Liver (tissue), 8 donors: ENCODE measurements at regions not wholly inside any gene's neighbourhood (a gene's known extent, or its start where the extent isn't known, plus 50 kb on each side); places are given as distances from the start of the nearest gene placed in this dataset.

ENCODE experiments used
- DNase-seq: peaks from one replicate; pipeline ENCODE4 v3.0.0-alpha.2; 2017; ENCODE audit warnings: low spot score
- H3K27ac ChIP-seq, 2 donors: one replicate each; pipeline ENCODE4 v1.7.0; 2013; ENCODE audit warnings: inconsistent platforms in 2 of 2, low read length in 2 of 2, control low read depth in 1 of 2, low read depth in 1 of 2, mild to moderate bottlenecking in 1 of 2
- H3K27me3 ChIP-seq, 4 donors: one replicate each; pipeline versions ENCODE4 v1.6.1 to v1.7.0; 2013; ENCODE audit warnings: low read length in 3 of 4, inconsistent platforms in 1 of 4, mild to moderate bottlenecking in 1 of 4, moderate library complexity in 1 of 4; ENCODE audit not compliant: control insufficient read depth in 4 of 4, insufficient read depth in 4 of 4
- H3K36me3 ChIP-seq, 4 donors: one replicate each; pipeline versions ENCODE4 v1.6.1 to v1.7.0; 2013; ENCODE audit warnings: low read length in 3 of 4, mild to moderate bottlenecking in 3 of 4, low read depth in 1 of 4, moderate library complexity in 1 of 4; ENCODE audit not compliant: control insufficient read depth in 4 of 4, insufficient read depth in 3 of 4
- H3K4me1 ChIP-seq, 4 donors: one replicate each; pipeline versions ENCODE4 v1.6.1 to v1.7.0; 2013; ENCODE audit warnings: low read length in 3 of 4, mild to moderate bottlenecking in 3 of 4, moderate library complexity in 1 of 4; ENCODE audit not compliant: control insufficient read depth in 4 of 4, insufficient read depth in 4 of 4
- H3K4me3 ChIP-seq, 3 donors: one replicate each; pipeline versions ENCODE4 v1.6.1 to v1.7.0; 2013; ENCODE audit warnings: low read length in 3 of 3, control low read depth in 1 of 3, low read depth in 1 of 3, mild to moderate bottlenecking in 1 of 3
- H3K9ac ChIP-seq, 2 donors: one replicate each; pipeline ENCODE4 v1.7.0; 2013; ENCODE audit warnings: low read length in 2 of 2, mild to moderate bottlenecking in 2 of 2, moderate library complexity in 2 of 2, control low read depth in 1 of 2, low read depth in 1 of 2
- H3K9me3 ChIP-seq, 4 donors: one replicate each; pipeline versions ENCODE4 v1.6.1 to v1.7.0; 2013; ENCODE audit warnings: low read length in 3 of 4; ENCODE audit not compliant: control insufficient read depth in 4 of 4
- EGR1 ChIP-seq, 2 donors: IDR thresholded peaks; 2 replicates each; pipeline ENCODE4 v1.6.1; 2016 to 2018; ENCODE audit warnings: antibody characterized with exemption in 2 of 2, low read depth in 2 of 2
- FOXA1 ChIP-seq: IDR thresholded peaks from 2 replicates; pipeline ENCODE4 v1.6.1; 2016; ENCODE audit warnings: antibody characterized with exemption
- FOXA2 ChIP-seq: IDR thresholded peaks from 2 replicates; pipeline ENCODE4 v1.6.1; 2016; ENCODE audit warnings: antibody characterized with exemption
- GABPA ChIP-seq, 2 donors: IDR thresholded peaks in 1 of 2; conservative IDR thresholded peaks in 1 of 2; 2 replicates each; pipeline ENCODE4 v1.6.1; 2016; ENCODE audit warnings: antibody characterized with exemption in 2 of 2, mild to moderate bottlenecking in 1 of 2, moderate library complexity in 1 of 2
- HNF4A ChIP-seq, 2 donors: conservative IDR thresholded peaks; 2 replicates each; pipeline ENCODE4 v1.6.1; 2016; ENCODE audit warnings: antibody characterized with exemption in 2 of 2, mild to moderate bottlenecking in 2 of 2
- HNF4G ChIP-seq: IDR thresholded peaks from 2 replicates; pipeline ENCODE4 v1.6.1; 2016; ENCODE audit warnings: antibody characterized with exemption
- JUND ChIP-seq, 2 donors: IDR thresholded peaks; 2 replicates each; pipeline ENCODE4 v1.6.1; 2016; ENCODE audit warnings: antibody characterized with exemption in 2 of 2
- MAX ChIP-seq: IDR thresholded peaks from 2 replicates; pipeline ENCODE4 v1.6.1; 2016; ENCODE audit warnings: antibody characterized with exemption
- NR2F2 ChIP-seq: IDR thresholded peaks from 2 replicates; pipeline ENCODE4 v1.6.1; 2016; ENCODE audit warnings: antibody characterized with exemption
- RAD21 ChIP-seq, 2 donors: IDR thresholded peaks; 2 replicates each; pipeline ENCODE4 v1.6.1; 2016; ENCODE audit warnings: antibody characterized with exemption in 2 of 2, mild to moderate bottlenecking in 2 of 2
- REST ChIP-seq: IDR thresholded peaks from 2 replicates; pipeline ENCODE4 v1.6.1; 2016; ENCODE audit warnings: antibody characterized with exemption, mild to moderate bottlenecking
- RXRA ChIP-seq, 2 donors: IDR thresholded peaks; 2 replicates each; pipeline ENCODE4 v1.6.1; 2017 to 2018; ENCODE audit warnings: antibody characterized with exemption in 2 of 2, mild to moderate bottlenecking in 1 of 2
- SP1 ChIP-seq: IDR thresholded peaks from 2 replicates; pipeline ENCODE4 v1.6.1; 2018; ENCODE audit warnings: antibody characterized with exemption, mild to moderate bottlenecking
- TAF1 ChIP-seq: conservative IDR thresholded peaks from 2 replicates; pipeline ENCODE4 v1.6.1; 2016; ENCODE audit warnings: antibody characterized with exemption, mild to moderate bottlenecking
- YY1 ChIP-seq: IDR thresholded peaks from 2 replicates; pipeline ENCODE4 v1.6.1; 2016; ENCODE audit warnings: antibody characterized with exemption, mild to moderate bottlenecking
- WGBS: extraction: QIAGEN DNeasy Blood & Tissue Kit; methylation state at CpG from one replicate; pipeline ENCODE4 v1.1.7; 2013; 5-methylcytosine and 5-hydroxymethylcytosine counted together
- TF ChIP-seq, protein P1 (sequence below): IDR thresholded peaks from 2 replicates; pipeline ENCODE4 v1.6.1; 2016; ENCODE audit warnings: antibody characterized with exemption
- TF ChIP-seq, protein P2 (sequence below): fragments of 150-350 bp; IDR thresholded peaks from 2 replicates; pipeline ENCODE4 v1.5.1; 2017; ENCODE audit warnings: improper control_type of control experiment, low read depth, low read length; ENCODE audit not compliant: missing input control
- TF ChIP-seq, protein P3 (sequence below): IDR thresholded peaks from 2 replicates; pipeline ENCODE4 v1.6.1; 2016; ENCODE audit warnings: antibody characterized with exemption
- donor health status: healthy.
- donor health status: healthy.
- donor health status: healthy.
- donor health status: healthy.
- donor health status: healthy.

DNA sequence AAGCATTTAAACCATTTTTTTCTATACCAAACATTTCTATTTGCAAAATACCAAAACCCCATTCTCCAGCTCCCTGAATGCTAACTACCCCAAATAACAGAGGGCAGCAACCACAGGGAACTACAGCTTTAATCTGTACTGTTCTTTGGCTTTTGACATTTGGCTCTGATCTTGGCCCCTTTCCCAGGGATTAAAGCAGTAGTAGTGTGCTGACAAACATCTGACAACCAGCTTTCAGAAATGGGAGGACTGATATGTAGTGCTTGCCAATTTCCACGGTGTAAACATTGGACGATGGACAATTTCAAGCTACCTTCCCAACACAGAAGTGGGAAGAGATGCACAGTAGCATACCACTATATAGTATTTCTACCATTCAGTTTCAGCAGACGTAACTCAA is 88.4 kb upstream of the TEAD1 start:
- no peak overlapping the region for H3K4me3 ChIP-seq
- H3K27ac ChIP-seq, result no peak overlapping the region
- no peaks in the 10 kb centered on the region for H3K9me3 ChIP-seq
- DNase-seq, result no peak
- H3K27me3 ChIP-seq, result no peaks in the 10 kb centered on the region
- peaks cover 3 to 13% (median 9%) of the 10 kb centered on the region in 4 donors for H3K4me1 ChIP-seq
- no peaks in the 10 kb centered on the region for H3K36me3 ChIP-seq
- no peak overlapping the region for H3K9ac ChIP-seq
- 20% methylated on average over 3 of the region's 3 CpGs for WGBS
- TF ChIP-seq YY1, result peak; percentile 83
- TF ChIP-seq, protein P1, sequence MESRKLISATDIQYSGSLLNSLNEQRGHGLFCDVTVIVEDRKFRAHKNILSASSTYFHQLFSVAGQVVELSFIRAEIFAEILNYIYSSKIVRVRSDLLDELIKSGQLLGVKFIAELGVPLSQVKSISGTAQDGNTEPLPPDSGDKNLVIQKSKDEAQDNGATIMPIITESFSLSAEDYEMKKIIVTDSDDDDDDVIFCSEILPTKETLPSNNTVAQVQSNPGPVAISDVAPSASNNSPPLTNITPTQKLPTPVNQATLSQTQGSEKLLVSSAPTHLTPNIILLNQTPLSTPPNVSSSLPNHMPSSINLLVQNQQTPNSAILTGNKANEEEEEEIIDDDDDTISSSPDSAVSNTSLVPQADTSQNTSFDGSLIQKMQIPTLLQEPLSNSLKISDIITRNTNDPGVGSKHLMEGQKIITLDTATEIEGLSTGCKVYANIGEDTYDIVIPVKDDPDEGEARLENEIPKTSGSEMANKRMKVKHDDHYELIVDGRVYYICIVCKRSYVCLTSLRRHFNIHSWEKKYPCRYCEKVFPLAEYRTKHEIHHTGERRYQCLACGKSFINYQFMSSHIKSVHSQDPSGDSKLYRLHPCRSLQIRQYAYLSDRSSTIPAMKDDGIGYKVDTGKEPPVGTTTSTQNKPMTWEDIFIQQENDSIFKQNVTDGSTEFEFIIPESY, result peak; percentile 73
- TF ChIP-seq MAX, result peak; percentile 88
- TF ChIP-seq JUND (IDR thresholded peaks at IDR 0.05), result peak in 1 of 2 donors; percentile 61
- peak in 1 of 2 donors; percentile 54 for TF ChIP-seq EGR1 (IDR thresholded peaks at IDR 0.05; ENCODE audit: low read depth in 2 of 2)
- no peak for TF ChIP-seq GABPA (IDR thresholded peaks at IDR 0.05 in 1 of 2, conservative IDR thresholded peaks at IDR 0.05 in 1 of 2)
- TF ChIP-seq, protein P2, sequence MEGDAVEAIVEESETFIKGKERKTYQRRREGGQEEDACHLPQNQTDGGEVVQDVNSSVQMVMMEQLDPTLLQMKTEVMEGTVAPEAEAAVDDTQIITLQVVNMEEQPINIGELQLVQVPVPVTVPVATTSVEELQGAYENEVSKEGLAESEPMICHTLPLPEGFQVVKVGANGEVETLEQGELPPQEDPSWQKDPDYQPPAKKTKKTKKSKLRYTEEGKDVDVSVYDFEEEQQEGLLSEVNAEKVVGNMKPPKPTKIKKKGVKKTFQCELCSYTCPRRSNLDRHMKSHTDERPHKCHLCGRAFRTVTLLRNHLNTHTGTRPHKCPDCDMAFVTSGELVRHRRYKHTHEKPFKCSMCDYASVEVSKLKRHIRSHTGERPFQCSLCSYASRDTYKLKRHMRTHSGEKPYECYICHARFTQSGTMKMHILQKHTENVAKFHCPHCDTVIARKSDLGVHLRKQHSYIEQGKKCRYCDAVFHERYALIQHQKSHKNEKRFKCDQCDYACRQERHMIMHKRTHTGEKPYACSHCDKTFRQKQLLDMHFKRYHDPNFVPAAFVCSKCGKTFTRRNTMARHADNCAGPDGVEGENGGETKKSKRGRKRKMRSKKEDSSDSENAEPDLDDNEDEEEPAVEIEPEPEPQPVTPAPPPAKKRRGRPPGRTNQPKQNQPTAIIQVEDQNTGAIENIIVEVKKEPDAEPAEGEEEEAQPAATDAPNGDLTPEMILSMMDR, result no peak
- no peak for TF ChIP-seq HNF4G
- peak; percentile 93 for TF ChIP-seq FOXA2
- TF ChIP-seq NR2F2, result peak; percentile 80
- TF ChIP-seq FOXA1, result peak; percentile 83
- no peak for TF ChIP-seq TAF1
- TF ChIP-seq RXRA (IDR thresholded peaks at IDR 0.05), result peak; percentile 53 to 81
- TF ChIP-seq RAD21 (IDR thresholded peaks at IDR 0.05), result peak; percentile 68 to 69
- peak; percentile 54 for TF ChIP-seq REST
- TF ChIP-seq, protein P3, sequence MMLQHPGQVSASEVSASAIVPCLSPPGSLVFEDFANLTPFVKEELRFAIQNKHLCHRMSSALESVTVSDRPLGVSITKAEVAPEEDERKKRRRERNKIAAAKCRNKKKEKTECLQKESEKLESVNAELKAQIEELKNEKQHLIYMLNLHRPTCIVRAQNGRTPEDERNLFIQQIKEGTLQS, result peak; percentile 39
- TF ChIP-seq SP1, result peak; percentile 61
- TF ChIP-seq HNF4A (conservative IDR thresholded peaks at IDR 0.05), result peak; percentile 74 to 87
